Right lobe of liver (tissue), 4 donors: ENCODE measurements at regions not wholly inside any gene's neighbourhood (a gene's known extent, or its start where the extent isn't known, plus 50 kb on each side); places are given as distances from the start of the nearest gene placed in this dataset.
"Not testable (repeated sequence)": the region's sequence is repeated elsewhere in the genome, so short reads cannot be mapped to it uniquely, and the experiment has no call there.

Experiments
- CTCF ChIP-seq, 4 donors: fragments of 200-600 bp in 3 of 4; fragments of 450-650 bp in 1 of 4; IDR thresholded peaks; one replicate each; pipeline versions ENCODE4 v1.5.1 to v1.8.0; 2016 to 2022; ENCODE audit warnings: antibody characterized with exemption in 4 of 4, mild to moderate bottlenecking in 2 of 4
- POLR2A ChIP-seq: fragments of 450-650 bp; IDR thresholded peaks from one replicate; pipeline ENCODE4 v1.6.1; 2017; ENCODE audit warnings: antibody characterized with exemption, mild to moderate bottlenecking
- donor health status: DM: no; HTN: no; CAD: no.
- donor health status: DM: no; HTN: no; CAD: no.
- donor health status: DM: no; HTN: yes; CAD: no.

DNA sequence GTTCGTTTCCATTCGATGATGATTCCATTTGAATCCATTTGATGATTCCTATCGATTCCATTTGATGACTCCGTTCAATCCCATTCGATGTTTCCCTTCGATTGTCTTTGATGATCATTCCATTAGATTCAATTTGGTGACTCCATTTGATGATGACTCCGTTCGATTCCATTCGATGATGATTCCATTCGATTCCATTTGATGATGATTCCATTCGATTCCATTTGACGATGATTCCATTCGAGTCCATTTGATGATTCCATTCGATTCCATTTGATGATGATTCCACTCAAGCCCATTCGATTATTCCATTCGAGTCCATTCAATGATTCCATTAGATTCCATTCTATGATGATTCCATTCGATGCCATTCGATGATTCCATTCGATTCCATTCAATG is 2730.6 kb downstream of the RPIA start:
- not testable (repeated sequence) for TF ChIP-seq CTCF (IDR thresholded peaks at IDR 0.05); POLR2A
